BLaER1 (cell line): ENCODE measurements at regions not wholly inside any gene's neighbourhood (a gene's known extent, or its start where the extent isn't known, plus 50 kb on each side); places are given as distances from the start of the nearest gene placed in this dataset.

ENCODE experiments used
- H3K27ac ChIP-seq: shearing (Covaris generic); formaldehyde crosslinking; 2 replicates; pipeline ENCODE4 v1.8.1; 2022
- H3K27me3 ChIP-seq: shearing (Covaris generic); formaldehyde crosslinking; 2 replicates; pipeline ENCODE4 v1.8.1; 2022
- H3K36me3 ChIP-seq: shearing (Covaris generic); formaldehyde crosslinking; 2 replicates; pipeline ENCODE4 v1.8.1; 2022
- H3K4me1 ChIP-seq: shearing (Covaris generic); formaldehyde crosslinking; 2 replicates; pipeline ENCODE4 v1.8.1; 2022
- H3K4me2 ChIP-seq: shearing (Covaris generic); formaldehyde crosslinking; 2 replicates; pipeline ENCODE4 v1.8.1; 2022
- H3K4me3 ChIP-seq: shearing (Covaris generic); formaldehyde crosslinking; 2 replicates; pipeline ENCODE4 v1.8.1; 2022
- H3K9ac ChIP-seq: shearing (Covaris generic); formaldehyde crosslinking; 2 replicates; pipeline ENCODE4 v1.8.1; 2022
- H3K9me3 ChIP-seq: shearing (Covaris generic); formaldehyde crosslinking; 2 replicates; pipeline ENCODE4 v1.8.1; 2022
- H4K20me1 ChIP-seq: shearing (Covaris generic); formaldehyde crosslinking; 2 replicates; pipeline ENCODE4 v1.8.1; 2022
- Cebpa-rat ChIP-seq: shearing (Covaris generic); IDR thresholded peaks from 2 replicates; pipeline ENCODE4 v1.8.1; 2022

DNA sequence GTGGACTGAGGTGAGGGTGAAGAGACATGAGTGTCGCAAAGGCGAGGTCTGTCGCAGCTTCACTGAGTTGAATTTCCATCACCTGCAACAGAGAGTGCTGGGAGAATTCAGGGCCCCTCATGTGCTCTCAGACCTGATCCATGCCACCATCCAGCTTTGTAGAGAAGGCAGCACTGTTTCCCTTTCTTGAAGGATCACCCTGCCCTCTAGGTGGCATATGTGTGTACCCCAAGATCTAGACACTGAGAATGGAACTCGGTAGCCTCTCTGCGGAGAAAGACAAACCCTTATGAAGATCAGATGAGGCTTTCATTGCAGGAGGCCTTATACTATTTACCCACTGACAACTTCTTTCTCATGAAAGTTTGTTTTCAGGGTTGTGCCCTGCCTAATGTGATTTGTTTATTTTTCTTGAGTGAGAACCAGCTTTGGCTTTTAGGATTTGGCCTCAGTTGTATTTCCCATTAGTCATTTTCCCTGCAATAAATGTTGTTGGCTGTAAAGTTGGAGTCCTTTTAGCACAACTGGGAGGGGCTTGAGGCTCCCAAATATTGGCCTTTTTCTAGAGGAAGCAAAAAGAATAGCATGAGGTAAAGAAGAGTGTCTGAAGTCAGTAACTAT, 811.3 kb downstream of the DHX35 start:
- peaks cover 6% of the 10 kb centered on the region for H3K9me3 ChIP-seq
- H3K4me3 ChIP-seq: no peak overlapping the region
- no peak for TF ChIP-seq Cebpa-rat
- no peaks in the 10 kb centered on the region for H3K27me3 ChIP-seq
- no peaks in the 10 kb centered on the region for H4K20me1 ChIP-seq
- H3K27ac ChIP-seq: no peak overlapping the region
- peaks cover 7% of the 10 kb centered on the region for H3K4me1 ChIP-seq
- no peak overlapping the region for H3K4me2 ChIP-seq
- no peak overlapping the region for H3K9ac ChIP-seq
- no peaks in the 10 kb centered on the region for H3K36me3 ChIP-seq

DNA sequence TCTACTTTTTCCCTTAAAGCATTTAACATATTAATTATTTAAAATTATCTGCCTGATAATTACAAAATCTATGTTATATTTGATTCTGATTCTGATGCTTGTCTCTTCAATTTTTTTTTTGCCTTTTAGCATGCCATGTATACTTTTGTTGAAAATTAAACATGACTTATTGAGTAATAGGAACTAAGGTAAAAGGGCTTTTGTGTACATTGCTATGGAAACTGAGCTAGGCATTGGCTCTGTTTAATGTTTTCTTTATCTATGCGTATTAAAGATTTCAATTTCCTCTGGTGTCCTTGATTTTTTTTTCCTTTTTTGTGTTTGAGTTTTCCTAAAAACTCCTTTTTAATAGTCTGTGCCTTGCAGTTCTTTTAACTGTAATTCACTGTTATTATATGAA, 805.2 kb downstream of the DHX35 start:
- Histone ChIP-seq H3K4me2 (no peak overlapping the region), H3K27ac (no peak overlapping the region), H3K9ac (no peak overlapping the region), H3K4me1 (no peaks in the 10 kb centered on the region), H3K36me3 (no peaks in the 10 kb centered on the region), H3K27me3 (no peaks in the 10 kb centered on the region), H3K9me3 (peaks cover 14% of the 10 kb centered on the region), H4K20me1 (no peaks in the 10 kb centered on the region), H3K4me3 (no peak overlapping the region)
- no peak for TF ChIP-seq Cebpa-rat

GRCh38 chr20:39766333-39766732, 804.2 kb downstream of the DHX35 start:
- H3K27me3 ChIP-seq: no peaks in the 10 kb centered on the region
- TF ChIP-seq Cebpa-rat: no peak

GRCh38 chr20:39762716-39763115, 800.6 kb downstream of the DHX35 start:
- H4K20me1 ChIP-seq: no peaks in the 10 kb centered on the region
- peaks cover 9% of the 10 kb centered on the region; the same call in 1 of the 2 replicates for H3K4me1 ChIP-seq
- H3K27me3 ChIP-seq: no peaks in the 10 kb centered on the region
- peaks cover under 1% of the 10 kb centered on the region; the same call in 1 of the 2 replicates for H3K9me3 ChIP-seq
- H3K4me2 ChIP-seq: no peak overlapping the region
- no peak overlapping the region for H3K9ac ChIP-seq
- no peak overlapping the region for H3K27ac ChIP-seq
- no peak overlapping the region for H3K4me3 ChIP-seq
- H3K36me3 ChIP-seq: no peaks in the 10 kb centered on the region
- TF ChIP-seq Cebpa-rat: no peak

More at GRCh38 chr20:39766333-39766732, 804.2 kb downstream of the DHX35 start:
- no peaks in the 10 kb centered on the region for H3K36me3 ChIP-seq
- no peak overlapping the region for H3K9ac ChIP-seq
- H3K9me3 ChIP-seq: peaks cover 14% of the 10 kb centered on the region
- no peak overlapping the region for H3K4me3 ChIP-seq
- no peak overlapping the region for H3K27ac ChIP-seq
- H3K4me1 ChIP-seq: no peaks in the 10 kb centered on the region
- H3K4me2 ChIP-seq: no peak overlapping the region
- H4K20me1 ChIP-seq: no peaks in the 10 kb centered on the region

DNA sequence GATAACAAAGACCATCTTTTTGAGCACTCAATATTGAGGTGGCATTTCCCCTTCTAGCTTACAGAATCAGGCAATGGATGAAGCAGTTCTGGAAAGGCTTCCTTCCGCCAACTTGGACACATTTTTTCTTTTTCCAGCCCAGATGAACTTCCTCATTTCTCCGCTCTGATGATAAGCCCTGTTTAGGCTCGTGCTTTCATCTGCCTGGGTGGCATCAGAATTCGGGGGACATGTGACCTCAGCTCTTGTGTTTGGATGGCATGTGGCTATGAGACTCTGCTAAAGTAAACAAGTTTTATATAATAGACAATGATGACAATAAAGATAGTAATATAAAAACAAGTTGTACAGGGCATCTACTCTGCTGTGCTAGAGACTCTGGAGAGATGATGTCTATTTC, 796.7 kb downstream of the DHX35 start:
- H3K27me3 ChIP-seq: no peaks in the 10 kb centered on the region
- no peaks in the 10 kb centered on the region for H3K9me3 ChIP-seq
- no peaks in the 10 kb centered on the region for H3K36me3 ChIP-seq
- H4K20me1 ChIP-seq: no peaks in the 10 kb centered on the region
- no peak overlapping the region for H3K9ac ChIP-seq
- H3K4me2 ChIP-seq: peak overlapping the region; percentile 11; the same call in 1 of the 2 replicates
- no peak overlapping the region for H3K4me3 ChIP-seq
- no peak for TF ChIP-seq Cebpa-rat
- H3K27ac ChIP-seq: no peak overlapping the region
- H3K4me1 ChIP-seq: peaks cover 9% of the 10 kb centered on the region; the same call in 1 of the 2 replicates

DNA sequence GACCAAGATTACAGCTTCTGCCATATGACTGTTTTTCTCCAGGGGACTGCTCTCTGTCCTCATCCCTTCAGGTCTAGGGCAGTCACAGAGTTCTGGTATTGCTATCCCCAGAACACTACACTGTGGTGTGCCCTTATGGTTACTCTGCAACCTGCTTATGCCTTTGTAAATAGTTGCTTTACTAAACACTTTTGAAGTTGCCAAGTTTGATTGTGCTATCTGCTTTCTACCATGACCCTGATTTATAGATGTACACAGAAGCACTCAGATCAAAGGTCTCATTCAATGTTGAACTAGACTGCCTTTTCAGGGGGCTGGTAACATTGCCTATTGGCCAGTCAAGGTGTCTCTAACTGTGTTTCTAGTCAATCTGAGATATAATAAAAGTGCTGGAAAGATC, 794.7 kb downstream of the DHX35 start:
- Histone ChIP-seq H3K27ac (no peak overlapping the region), H3K4me2 (no peak overlapping the region), H3K9me3 (no peaks in the 10 kb centered on the region), H3K4me3 (no peak overlapping the region), H3K4me1 (peaks cover 9% of the 10 kb centered on the region; the same call in 1 of the 2 replicates), H4K20me1 (no peaks in the 10 kb centered on the region), H3K27me3 (no peaks in the 10 kb centered on the region), H3K9ac (no peak overlapping the region), H3K36me3 (no peaks in the 10 kb centered on the region)
- TF ChIP-seq Cebpa-rat: no peak

DNA sequence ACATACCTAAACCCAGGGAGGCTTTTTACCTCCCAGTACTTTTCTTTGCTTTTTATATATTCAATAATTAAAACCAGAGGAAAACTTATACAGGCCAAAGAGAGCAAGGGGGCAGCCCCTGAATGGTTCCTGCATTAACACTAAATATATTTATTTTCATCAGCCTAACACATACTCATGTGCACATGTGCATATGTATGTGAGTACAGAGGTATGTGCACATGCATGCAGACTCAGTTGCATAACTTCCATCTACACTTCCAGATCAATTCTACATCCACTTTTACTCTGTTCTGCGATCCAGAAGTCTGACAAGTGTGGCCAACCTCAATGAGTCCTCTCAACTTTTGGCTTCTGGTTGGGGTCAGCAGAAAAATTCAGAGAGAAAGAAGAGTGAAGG, 794.2 kb downstream of the DHX35 start:
- Histone ChIP-seq H3K9ac (no peak overlapping the region), H3K27me3 (no peaks in the 10 kb centered on the region), H3K4me2 (no peak overlapping the region), H3K36me3 (no peaks in the 10 kb centered on the region), H4K20me1 (no peaks in the 10 kb centered on the region), H3K27ac (no peak overlapping the region), H3K4me1 (peaks cover 9% of the 10 kb centered on the region; the same call in 1 of the 2 replicates), H3K9me3 (no peaks in the 10 kb centered on the region), H3K4me3 (no peak overlapping the region)
- no peak for TF ChIP-seq Cebpa-rat

DNA sequence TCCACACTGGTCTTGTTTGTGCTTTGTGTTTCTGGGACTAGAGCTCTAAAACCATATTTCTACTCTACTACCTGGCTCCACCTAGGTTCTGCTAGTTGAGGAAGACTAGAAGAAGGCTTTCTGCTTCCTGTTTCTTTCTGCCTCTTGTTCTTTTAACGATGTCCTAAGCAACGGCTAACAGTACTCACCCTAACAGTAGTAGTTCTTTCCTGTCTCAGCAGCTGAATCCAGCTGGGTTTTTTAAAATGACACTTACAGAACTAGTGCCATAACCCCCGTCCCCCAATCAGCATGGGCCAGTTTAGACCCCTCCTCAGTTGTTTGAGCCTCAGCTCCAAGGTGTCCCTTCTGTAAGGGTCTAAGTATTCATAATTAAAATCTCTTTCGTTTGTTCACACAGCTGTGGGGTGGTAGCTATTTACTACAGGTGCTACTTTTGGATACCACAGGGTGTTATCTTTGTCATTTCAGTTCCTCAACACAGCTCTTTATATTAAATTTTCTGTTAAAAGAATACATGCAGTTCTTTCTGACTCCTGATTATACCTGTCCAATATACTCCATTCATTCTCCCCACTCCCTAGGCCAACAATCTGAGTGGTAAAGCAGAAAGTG, 790.2 kb downstream of the DHX35 start:
- no peaks in the 10 kb centered on the region for H3K36me3 ChIP-seq
- no peaks in the 10 kb centered on the region for H3K4me1 ChIP-seq
- H3K4me3 ChIP-seq: no peak overlapping the region
- H3K9ac ChIP-seq: no peak overlapping the region
- H4K20me1 ChIP-seq: no peaks in the 10 kb centered on the region
- H3K27ac ChIP-seq: no peak overlapping the region
- H3K9me3 ChIP-seq: peaks cover 14% of the 10 kb centered on the region
- no peak for TF ChIP-seq Cebpa-rat
- H3K27me3 ChIP-seq: no peaks in the 10 kb centered on the region; the same call in 1 of the 2 replicates
- H3K4me2 ChIP-seq: no peak overlapping the region

DNA sequence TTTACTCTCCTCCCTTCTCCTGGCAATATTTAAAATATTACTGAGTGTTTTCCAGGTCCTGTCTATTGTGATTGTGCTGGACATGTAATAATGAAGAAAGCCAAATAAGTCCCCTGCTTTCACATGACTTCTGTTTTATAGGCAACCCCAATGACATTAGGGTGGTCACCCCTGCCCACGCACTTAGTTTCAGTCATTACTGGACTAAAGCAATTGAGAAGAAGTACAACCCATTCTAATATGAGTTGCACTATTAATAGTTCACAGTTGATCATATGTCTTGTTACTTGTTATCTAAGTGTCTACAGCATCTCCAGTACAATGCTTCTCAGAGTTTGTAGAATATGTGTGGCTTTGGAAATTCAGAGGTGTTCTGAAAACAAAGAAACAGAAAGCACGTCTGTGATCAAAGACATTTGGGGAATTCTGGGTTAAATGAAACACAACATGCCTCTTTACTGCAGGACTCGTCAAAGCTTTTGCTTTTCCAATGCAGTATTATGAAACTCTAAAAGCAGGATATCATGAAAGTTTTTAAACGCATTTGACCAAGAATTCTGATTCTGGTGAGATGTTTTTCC, 789.5 kb downstream of the DHX35 start:
- H3K27ac ChIP-seq: no peak overlapping the region
- no peaks in the 10 kb centered on the region for H4K20me1 ChIP-seq
- H3K4me2 ChIP-seq: no peak overlapping the region
- H3K4me1 ChIP-seq: no peaks in the 10 kb centered on the region
- no peak overlapping the region for H3K4me3 ChIP-seq
- H3K36me3 ChIP-seq: no peaks in the 10 kb centered on the region
- no peak for TF ChIP-seq Cebpa-rat
- no peak overlapping the region for H3K9ac ChIP-seq
- H3K9me3 ChIP-seq: peaks cover 14% of the 10 kb centered on the region
- no peaks in the 10 kb centered on the region; the same call in 1 of the 2 replicates for H3K27me3 ChIP-seq

DNA sequence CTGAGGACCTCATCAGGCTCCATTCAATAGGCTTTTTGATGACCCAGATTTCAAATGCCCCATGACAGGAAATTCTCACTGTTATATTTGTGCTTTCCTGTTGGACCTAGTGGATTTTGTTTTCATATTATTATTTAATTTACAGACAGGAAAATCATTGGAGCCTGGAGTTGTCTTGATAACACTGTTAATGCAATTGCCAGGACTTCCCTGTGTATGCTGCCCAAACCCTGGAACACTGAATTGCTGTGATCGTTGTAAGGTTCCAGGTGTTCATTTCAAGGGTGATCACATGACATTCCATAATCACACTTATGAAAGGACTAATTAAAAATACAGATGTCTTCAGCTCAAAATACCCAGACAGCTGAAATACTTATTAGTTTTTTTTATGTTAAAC, 783.2 kb downstream of the DHX35 start:
- no peak overlapping the region for H3K9ac ChIP-seq
- no peaks in the 10 kb centered on the region for H3K36me3 ChIP-seq
- H3K27me3 ChIP-seq: no peaks in the 10 kb centered on the region; the same call in 1 of the 2 replicates
- H3K4me3 ChIP-seq: no peak overlapping the region
- peaks cover 14% of the 10 kb centered on the region for H3K9me3 ChIP-seq
- no peak overlapping the region for H3K4me2 ChIP-seq
- TF ChIP-seq Cebpa-rat: no peak
- no peaks in the 10 kb centered on the region for H4K20me1 ChIP-seq
- no peak overlapping the region for H3K27ac ChIP-seq
- H3K4me1 ChIP-seq: no peaks in the 10 kb centered on the region
